K562 (cell line): ENCODE measurements at regions not wholly inside any gene's neighbourhood (a gene's known extent, or its start where the extent isn't known, plus 50 kb on each side); places are given as distances from the start of the nearest gene placed in this dataset.

Source experiments
- EGR1 ChIP-seq: fragments of 450-650 bp; conservative IDR thresholded peaks from 2 replicates; pipeline ENCODE4 v1.6.1; 2017; ENCODE audit warnings: mild to moderate bottlenecking
- EZH2 ChIP-seq: IDR thresholded peaks from 2 replicates; pipeline ENCODE4 v1.6.1; 2012; ENCODE audit warnings: low read depth, mild to moderate bottlenecking, inconsistent platforms, low read length, borderline replicate concordance
- TARDBP ChIP-seq: fragments of 450-650 bp; IDR thresholded peaks from 2 replicates; pipeline ENCODE4 v1.6.1; 2016
- ZNF134 ChIP-seq: fragments of 250-450 bp; sonication (Bioruptor Pico); conservative IDR thresholded peaks from 2 replicates; pipeline ENCODE4 v1.4.0; 2020
- ZNF184 ChIP-seq: sonication (generic); formaldehyde crosslinking; IDR thresholded peaks from 2 replicates; pipeline ENCODE4 v1.5.0; 2020; ENCODE audit warnings: missing genetic modification reagents
- TF ChIP-seq, protein P1 (sequence below): fragments of 250-450 bp; sonication (Bioruptor Pico); IDR thresholded peaks from 2 replicates; pipeline ENCODE4 v1.5.0; 2020; ENCODE audit warnings: mild to moderate bottlenecking, borderline replicate concordance
- TF ChIP-seq, protein P2 (sequence below), 3 experiments: IDR thresholded peaks in 2 of 3; conservative IDR thresholded peaks in 1 of 3; 2 replicates each; pipeline ENCODE4 v1.5.1; 2011 to 2012; ENCODE audit warnings: low read length in 3 of 3, mild to moderate bottlenecking in 3 of 3, control low read depth in 2 of 3, improper control_type of control experiment in 1 of 3, inconsistent platforms in 1 of 3, low read depth in 1 of 3, mixed read lengths in 1 of 3, moderate library complexity in 1 of 3; ENCODE audit not compliant: insufficient read depth in 2 of 3

DNA sequence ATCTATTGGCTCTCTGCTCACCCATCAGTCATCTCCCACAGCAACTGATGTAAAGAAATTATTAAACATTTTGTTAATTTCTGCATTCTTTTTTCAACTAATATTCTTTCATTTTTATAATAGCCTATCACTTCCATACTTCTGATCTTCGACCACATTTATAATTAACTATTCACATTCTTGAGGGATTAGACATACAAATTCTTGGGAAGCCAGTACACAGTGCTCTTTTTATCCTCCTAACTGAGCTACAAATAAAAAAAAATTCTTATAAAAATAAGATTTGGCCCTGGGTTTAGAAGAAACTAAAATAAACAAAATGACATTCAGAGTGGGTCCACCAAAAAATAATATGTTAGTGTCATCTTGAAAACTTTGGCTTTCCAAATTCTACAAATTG lies 103.7 kb upstream of the ITGA1 start:
- no peak for TF ChIP-seq ZNF184 (CRISPR knock-in tag)
- no peak for TF ChIP-seq EGR1
- no peak for TF ChIP-seq TARDBP
- no peak for TF ChIP-seq ZNF134 (CRISPR knock-in tag)
- TF ChIP-seq, protein P1, sequence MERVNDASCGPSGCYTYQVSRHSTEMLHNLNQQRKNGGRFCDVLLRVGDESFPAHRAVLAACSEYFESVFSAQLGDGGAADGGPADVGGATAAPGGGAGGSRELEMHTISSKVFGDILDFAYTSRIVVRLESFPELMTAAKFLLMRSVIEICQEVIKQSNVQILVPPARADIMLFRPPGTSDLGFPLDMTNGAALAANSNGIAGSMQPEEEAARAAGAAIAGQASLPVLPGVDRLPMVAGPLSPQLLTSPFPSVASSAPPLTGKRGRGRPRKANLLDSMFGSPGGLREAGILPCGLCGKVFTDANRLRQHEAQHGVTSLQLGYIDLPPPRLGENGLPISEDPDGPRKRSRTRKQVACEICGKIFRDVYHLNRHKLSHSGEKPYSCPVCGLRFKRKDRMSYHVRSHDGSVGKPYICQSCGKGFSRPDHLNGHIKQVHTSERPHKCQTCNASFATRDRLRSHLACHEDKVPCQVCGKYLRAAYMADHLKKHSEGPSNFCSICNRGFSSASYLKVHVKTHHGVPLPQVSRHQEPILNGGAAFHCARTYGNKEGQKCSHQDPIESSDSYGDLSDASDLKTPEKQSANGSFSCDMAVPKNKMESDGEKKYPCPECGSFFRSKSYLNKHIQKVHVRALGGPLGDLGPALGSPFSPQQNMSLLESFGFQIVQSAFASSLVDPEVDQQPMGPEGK (CRISPR knock-in tag) = no peak
- no peak for TF ChIP-seq EZH2
- TF ChIP-seq, protein P2, sequence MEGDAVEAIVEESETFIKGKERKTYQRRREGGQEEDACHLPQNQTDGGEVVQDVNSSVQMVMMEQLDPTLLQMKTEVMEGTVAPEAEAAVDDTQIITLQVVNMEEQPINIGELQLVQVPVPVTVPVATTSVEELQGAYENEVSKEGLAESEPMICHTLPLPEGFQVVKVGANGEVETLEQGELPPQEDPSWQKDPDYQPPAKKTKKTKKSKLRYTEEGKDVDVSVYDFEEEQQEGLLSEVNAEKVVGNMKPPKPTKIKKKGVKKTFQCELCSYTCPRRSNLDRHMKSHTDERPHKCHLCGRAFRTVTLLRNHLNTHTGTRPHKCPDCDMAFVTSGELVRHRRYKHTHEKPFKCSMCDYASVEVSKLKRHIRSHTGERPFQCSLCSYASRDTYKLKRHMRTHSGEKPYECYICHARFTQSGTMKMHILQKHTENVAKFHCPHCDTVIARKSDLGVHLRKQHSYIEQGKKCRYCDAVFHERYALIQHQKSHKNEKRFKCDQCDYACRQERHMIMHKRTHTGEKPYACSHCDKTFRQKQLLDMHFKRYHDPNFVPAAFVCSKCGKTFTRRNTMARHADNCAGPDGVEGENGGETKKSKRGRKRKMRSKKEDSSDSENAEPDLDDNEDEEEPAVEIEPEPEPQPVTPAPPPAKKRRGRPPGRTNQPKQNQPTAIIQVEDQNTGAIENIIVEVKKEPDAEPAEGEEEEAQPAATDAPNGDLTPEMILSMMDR (IDR thresholded peaks at IDR 0.05 in 2 of 3, conservative IDR thresholded peaks at IDR 0.05 in 1 of 3; ENCODE audit: insufficient read depth in 2 of 3, low read depth in 1 of 3, low read length in 3 of 3) = no peak
